ENCODE measurements at regions not wholly inside any gene's neighbourhood (a gene's known extent, or its start where the extent isn't known, plus 50 kb on each side); places are given as distances from the start of the nearest gene placed in this dataset.
"Not testable (repeated sequence)": the region's sequence is repeated elsewhere in the genome, so short reads cannot be mapped to it uniquely, and the experiment has no call there.

- no peak for DNase-seq (ENCODE audit: low spot score)
These were observed 726.3 kb downstream of the RAPGEF2 start for GRCh38 chr4:159829184-159829583.

DNA sequence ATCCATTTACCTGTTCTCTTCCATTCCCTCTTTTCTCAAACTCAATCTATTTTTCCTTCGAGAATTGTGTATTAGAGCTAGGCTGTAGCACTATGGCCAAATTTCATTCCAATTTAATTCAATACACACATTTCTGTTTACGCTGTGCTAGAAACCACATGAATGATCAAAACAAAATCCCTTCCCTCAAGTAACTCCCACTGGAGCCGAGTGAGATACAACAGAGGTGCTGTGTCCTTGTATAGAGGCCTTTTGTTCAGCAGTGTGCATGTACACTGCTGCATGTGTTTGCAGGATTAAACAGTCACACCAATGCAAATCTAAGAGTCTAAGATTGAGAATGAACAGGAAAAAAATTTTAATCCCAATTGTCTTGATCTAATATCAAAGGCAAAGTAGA lies 734.2 kb downstream of the RAPGEF2 start:
- no peak for DNase-seq (ENCODE audit: low spot score)

DNA sequence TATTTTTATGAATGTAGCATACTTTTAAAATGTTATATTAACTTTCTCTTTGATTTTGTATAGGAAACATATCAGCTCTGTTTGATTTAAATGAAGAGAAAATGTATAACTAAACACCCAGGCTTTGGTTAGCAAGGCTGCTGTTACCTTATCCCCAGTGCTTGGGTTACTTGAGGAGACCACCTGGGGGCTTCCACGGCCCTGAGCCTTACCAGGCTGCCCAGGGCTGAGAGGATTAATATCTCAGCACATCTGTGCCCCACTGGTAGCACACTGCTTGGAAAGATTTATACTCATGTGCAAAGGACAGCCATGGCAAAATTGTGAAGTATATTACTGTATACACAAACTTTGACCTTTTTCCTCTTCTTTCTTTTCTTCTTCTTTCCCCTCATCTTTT lies 752.9 kb downstream of the RAPGEF2 start:
- no peak for DNase-seq (ENCODE audit: low spot score)

DNA sequence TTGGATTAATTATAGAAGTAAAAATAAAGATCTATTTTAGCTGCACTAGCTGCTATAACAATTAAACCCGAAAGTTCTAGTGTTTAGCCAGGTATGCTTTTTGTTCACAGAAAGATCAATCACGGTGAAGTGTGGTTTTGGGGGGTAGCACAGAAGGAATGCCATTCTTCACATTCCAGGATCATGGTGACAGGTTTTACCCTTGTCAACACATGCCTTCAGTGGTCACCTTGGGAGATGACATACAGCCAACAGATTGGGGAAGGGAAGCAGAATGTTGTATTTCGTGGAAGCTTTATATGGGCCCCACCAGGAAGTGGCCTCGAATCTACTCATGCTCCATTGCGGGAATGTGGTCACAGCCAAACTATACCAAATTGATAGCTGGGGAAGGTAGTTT lies 753.6 kb downstream of the RAPGEF2 start:
- no peak for DNase-seq (ENCODE audit: low spot score)

GRCh38 chr4:159859656-159860148 lies 756.8 kb downstream of the RAPGEF2 start:
- no peak for DNase-seq (ENCODE audit: low spot score)

- no peak for DNase-seq (ENCODE audit: low spot score)
These were observed 758.1 kb downstream of the RAPGEF2 start for GRCh38 chr4:159860945-159861344.

DNA sequence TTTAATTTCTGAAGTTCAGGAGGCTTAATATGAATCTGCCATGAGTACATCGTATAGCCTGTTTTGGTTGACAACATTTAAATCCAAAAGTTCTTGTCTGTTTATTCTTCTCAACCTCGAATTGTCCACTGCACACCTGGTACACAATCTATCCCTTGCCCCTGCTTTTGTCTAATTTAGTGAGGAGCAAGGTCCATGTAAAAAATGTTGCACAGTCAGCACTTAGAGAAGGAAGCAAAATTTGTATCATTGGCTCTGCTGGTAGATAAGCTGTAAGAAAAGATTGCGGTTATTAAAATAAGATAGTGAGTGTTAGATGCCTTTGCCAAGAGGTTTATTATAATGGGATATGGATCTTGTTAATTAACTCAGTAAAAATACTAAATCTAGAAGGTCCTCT lies 761.5 kb downstream of the RAPGEF2 start:
- no peak for DNase-seq (ENCODE audit: low spot score)

- DNase-seq (ENCODE audit: low spot score), result no peak
These were observed 764.8 kb downstream of the RAPGEF2 start for GRCh38 chr4:159867673-159868072.

GRCh38 chr4:159868936-159869335 lies 766.1 kb downstream of the RAPGEF2 start:
- DNase-seq (ENCODE audit: low spot score), result not testable (repeated sequence)

DNA sequence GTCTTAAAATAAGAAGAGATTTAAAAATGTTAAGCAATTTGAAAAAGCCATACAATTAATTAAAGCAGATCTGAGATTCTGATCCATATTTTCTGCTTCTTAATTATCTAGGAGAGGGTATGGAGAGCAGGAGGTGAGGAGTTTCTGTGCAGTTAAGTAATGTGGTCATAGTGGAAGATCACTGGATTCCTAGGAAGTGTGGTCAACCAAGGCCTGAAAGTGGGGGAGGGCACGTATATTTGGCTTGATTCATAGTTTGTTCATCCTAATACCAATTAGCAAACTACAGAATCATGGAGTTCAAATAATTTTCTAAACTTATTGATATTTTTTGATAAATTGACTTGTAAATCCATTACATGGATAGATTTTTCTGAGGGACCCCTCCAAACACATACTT lies 768.3 kb downstream of the RAPGEF2 start:
- DNase-seq (ENCODE audit: low spot score), result no peak

DNA sequence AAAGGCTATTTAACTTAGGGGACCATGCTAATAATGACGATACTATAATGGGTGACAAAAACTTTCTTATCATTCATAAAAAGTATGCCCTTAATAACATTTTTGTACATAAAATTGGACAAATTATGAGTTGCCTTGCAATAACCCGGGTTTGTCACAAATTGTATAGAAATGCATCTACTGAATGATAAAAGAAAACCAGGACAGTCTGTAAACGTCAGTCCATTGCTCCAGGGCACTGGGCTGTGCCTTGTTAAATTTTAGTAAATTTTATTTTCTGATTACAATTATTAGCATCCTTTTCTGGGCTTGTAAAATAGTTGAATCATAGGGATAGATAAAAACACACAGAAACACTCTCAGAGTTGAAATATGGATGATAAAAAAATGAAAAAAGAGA lies 778.3 kb downstream of the RAPGEF2 start:
- no peak for DNase-seq (ENCODE audit: low spot score)

GRCh38 chr4:159884989-159885388 lies 782.1 kb downstream of the RAPGEF2 start:
- no peak for DNase-seq (ENCODE audit: low spot score)

GRCh38 chr4:159899596-159899995 lies 796.7 kb downstream of the RAPGEF2 start:
- no peak for DNase-seq (ENCODE audit: low spot score)

DNA sequence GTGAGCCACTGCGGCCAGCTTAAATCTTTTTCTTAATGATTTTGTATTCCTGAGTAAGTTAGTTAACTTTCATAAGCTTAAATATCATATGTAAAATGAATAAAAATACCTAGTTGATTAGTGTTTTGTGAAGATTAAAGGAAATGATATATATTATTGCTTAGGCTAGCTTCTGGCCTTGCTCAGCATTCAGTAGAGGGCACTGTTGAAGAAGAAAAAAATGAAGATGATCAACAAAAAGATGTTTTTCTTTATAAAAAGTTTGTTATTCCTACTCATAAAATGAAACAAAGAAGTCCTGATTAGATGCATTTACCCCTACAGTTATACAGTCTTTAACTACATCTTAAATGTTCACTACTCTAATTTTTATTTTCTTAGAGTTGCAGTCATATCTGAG lies 797.7 kb downstream of the RAPGEF2 start:
- DNase-seq (ENCODE audit: low spot score), result no peak

DNA sequence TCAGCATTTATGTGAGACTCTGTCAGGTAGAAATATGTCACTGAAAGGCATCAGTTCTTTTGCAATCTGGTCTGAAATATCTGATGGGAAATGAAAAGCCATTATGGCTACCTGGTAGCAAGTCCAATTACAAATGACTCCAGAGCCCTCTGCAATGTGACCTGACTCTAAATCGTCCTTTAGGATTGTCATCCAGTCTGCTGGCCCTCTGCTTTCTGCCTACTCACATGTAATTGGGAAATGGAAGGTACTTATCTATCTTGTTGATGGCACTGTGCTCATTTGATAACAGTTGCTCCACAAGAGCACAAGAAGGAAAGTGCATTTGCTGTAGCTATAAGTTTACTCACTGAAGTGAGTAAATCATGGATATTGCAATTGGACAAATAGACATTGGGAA lies 799.8 kb downstream of the RAPGEF2 start:
- no peak for DNase-seq (ENCODE audit: low spot score)

- DNase-seq (ENCODE audit: low spot score), result no peak
These were observed 802.0 kb downstream of the RAPGEF2 start for GRCh38 chr4:159904906-159905305.

DNA sequence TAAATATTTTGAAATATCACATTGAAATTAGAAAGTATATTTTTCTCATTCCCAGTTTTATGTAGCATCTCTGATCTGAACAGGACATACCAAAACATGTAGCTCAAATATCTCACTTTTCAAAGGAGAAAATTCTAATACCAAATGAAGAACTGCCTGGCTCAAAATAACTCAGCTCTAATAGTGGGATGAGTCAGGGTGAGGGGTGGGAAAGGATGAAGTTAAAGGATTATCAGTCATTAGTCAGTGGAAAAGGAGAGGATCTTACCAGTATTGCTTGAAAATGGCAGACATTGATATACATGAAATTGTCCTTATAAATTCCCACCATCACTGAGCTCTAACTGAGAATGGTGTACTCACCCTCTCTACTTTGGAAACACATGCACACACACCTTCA lies 803.2 kb downstream of the RAPGEF2 start:
- no peak for DNase-seq (ENCODE audit: low spot score)

GRCh38 chr4:159906517-159906916 lies 803.6 kb downstream of the RAPGEF2 start:
- DNase-seq (ENCODE audit: low spot score), result no peak

DNA sequence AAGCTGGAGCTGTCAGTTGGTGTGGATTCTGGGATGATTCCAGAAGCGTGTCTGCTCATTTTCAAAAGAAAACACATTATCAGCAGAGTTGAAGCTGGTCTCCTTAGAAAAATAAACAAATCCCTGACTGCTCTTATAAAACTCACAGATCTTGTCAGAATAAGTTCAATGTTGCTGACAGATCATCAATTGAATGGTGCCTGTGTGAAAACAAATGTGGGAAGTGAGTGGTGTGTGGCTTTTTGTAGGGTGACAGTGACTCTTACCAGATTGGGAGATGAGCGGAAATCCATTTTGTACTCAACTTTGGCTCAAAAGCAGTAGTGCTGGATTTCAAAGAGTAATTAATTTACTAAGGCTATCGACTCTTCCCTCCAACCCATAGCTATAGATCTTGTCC lies 807.8 kb downstream of the RAPGEF2 start:
- DNase-seq (ENCODE audit: low spot score), result no peak

GRCh38 chr4:159922119-159922518 lies 819.2 kb downstream of the RAPGEF2 start:
- DNase-seq (ENCODE audit: low spot score), result no peak

GRCh38 chr4:159925770-159926169 lies 822.9 kb downstream of the RAPGEF2 start:
- no peak for DNase-seq (ENCODE audit: low spot score)

DNA sequence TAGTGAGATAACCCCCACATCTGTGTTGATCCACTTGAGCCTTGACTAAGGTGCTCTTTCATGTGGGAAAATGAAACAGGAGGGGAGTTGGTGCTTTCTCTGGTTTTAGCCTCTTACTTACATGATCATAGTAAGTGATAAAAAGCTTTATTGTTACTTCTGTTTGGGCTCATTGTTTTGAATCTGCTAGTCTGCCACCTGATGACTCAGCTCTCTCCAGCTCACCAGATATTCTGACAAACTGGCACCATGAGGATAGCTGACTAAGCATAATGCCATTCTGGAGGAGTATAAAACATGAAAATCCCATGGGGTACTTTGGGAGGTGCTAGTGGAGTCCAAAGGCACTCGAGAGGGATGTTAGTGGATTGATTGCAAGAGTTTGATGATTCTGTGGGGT lies 824.0 kb downstream of the RAPGEF2 start:
- DNase-seq (ENCODE audit: low spot score), result no peak

GRCh38 chr4:159927781-159928180 lies 824.9 kb downstream of the RAPGEF2 start:
- DNase-seq (ENCODE audit: low spot score), result no peak

DNA sequence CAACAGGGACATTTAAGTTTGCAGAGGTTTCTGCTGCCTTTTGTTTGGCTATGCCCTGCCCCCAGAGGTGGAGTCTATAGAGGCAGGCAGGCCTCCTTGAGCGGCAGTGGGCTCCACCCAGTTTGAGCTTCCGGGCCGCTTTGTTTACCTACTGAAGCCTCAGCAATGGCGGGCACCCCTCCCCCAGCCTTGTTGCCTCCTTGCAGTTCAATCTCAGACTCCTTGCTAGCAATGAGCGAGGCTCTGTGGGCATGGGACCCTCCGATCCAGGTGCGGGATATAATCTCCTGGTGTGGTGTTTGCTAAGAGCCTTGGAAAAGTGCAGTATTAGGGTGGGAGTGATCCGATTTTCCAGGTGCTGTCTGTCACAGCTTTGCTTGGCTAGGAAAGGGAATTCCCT lies 831.7 kb downstream of the RAPGEF2 start:
- not testable (repeated sequence) for DNase-seq (ENCODE audit: low spot score)

DNA sequence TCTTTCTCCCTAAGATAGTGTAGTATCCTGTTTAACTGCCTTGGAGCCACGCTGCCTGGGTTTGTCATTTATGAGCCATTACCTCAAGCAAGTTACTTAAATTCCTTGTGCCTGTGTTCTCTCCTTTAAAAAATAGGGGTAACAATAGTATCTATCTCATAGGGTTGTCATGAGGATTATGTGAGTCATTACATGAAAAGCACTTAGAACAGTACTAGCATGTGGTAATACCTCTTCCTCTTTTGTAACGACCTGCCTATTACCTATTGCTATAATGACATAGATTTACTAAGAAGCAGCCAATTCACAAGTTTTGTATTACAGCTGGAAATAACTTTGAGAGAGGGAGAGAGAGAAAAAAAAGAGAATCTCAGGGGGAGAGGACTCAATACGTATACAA lies 834.7 kb downstream of the RAPGEF2 start:
- DNase-seq (ENCODE audit: low spot score), result no peak
